Activated B cell treated with CpG ODN at 0.5 μM for 24 hours (primary cell): ENCODE measurements at regions not wholly inside any gene's neighbourhood (a gene's known extent, or its start where the extent isn't known, plus 50 kb on each side); places are given as distances from the start of the nearest gene placed in this dataset.
"Not testable (repeated sequence)": the region's sequence is repeated elsewhere in the genome, so short reads cannot be mapped to it uniquely, and the experiment has no call there.

ENCODE experiments used
- ATAC-seq: fragments of 200-7000 bp; cut with Tn5 transposase; one replicate; pipeline ENCODE4 v1.10.0; 2021; ENCODE audit warnings: low read depth, mild to moderate bottlenecking, moderate library complexity
- CTCF ChIA-PET: fragments of 350-600 bp; sonication (Branson Sonifier 250); formaldehyde crosslinking; loops from one replicate; lab custom pipeline; 2021; ENCODE audit warnings: antibody characterized with exemption; lab: Charles Lee
- POLR2A ChIA-PET: fragments of 350-600 bp; sonication (Branson Sonifier 250); formaldehyde crosslinking; loops from one replicate; lab custom pipeline; 2021; ENCODE audit warnings: antibody characterized with exemption; lab: Charles Lee
- DNase-seq: peaks from one replicate; pipeline ENCODE4 v3.0.0; 2022
- H3K27ac Mint-ChIP-seq: one replicate; pipeline ENCODE4 v1.8.0; 2020; ENCODE audit warnings: mixed read lengths
- H3K27me3 Mint-ChIP-seq: one replicate; pipeline ENCODE4 v1.8.0; 2021; ENCODE audit warnings: mixed read lengths
- H3K36me3 Mint-ChIP-seq: one replicate; pipeline ENCODE4 v1.8.0; 2021; ENCODE audit warnings: low read depth, mixed read lengths
- H3K4me1 Mint-ChIP-seq: one replicate; pipeline ENCODE4 v1.8.0; 2021; ENCODE audit warnings: mixed read lengths
- H3K4me3 Mint-ChIP-seq: one replicate; pipeline ENCODE4 v1.8.0; 2020; ENCODE audit warnings: mild to moderate bottlenecking, mixed read lengths
- H3K9me3 Mint-ChIP-seq: one replicate; pipeline ENCODE4 v1.8.0; 2020; ENCODE audit warnings: mixed read lengths
- CTCF ChIP-seq: fragments of 200-600 bp; IDR thresholded peaks from one replicate; pipeline ENCODE4 v1.8.0; 2022; ENCODE audit warnings: antibody characterized with exemption, mild to moderate bottlenecking
- intact Hi-C: fragments of 100-400 bp; cut with micrococcal nuclease; formaldehyde crosslinking; loops from one replicate; pipeline ENCODE4 v1.15.1; 2024

- Mint-ChIP-seq H3K27ac (no peak overlapping the region), H3K4me3 (no peak overlapping the region), H3K9me3 (no peaks in the 10 kb centered on the region), H3K27me3 (peaks cover 8% of the 10 kb centered on the region), H3K36me3 (no peaks in the 10 kb centered on the region), H3K4me1 (no peaks in the 10 kb centered on the region)
- TF ChIP-seq CTCF, result no peak
- CTCF ChIA-PET, result no interaction called here
- intact Hi-C loops, result no loop called here
- POLR2A ChIA-PET, result no interaction called here
- ATAC-seq (no peak), DNase-seq (no peak)
Measured at GRCh38 chr1:29683472-29683871, 447.1 kb downstream of the PTPRU start.

GRCh38 chr1:29682919-29683295, 446.6 kb downstream of the PTPRU start:
- Mint-ChIP-seq H3K27ac (no peak overlapping the region), H3K4me1 (no peaks in the 10 kb centered on the region), H3K36me3 (no peaks in the 10 kb centered on the region), H3K27me3 (peaks cover 8% of the 10 kb centered on the region), H3K9me3 (no peaks in the 10 kb centered on the region), H3K4me3 (no peak overlapping the region)
- CTCF ChIA-PET, result no interaction called here
- no peak for ATAC-seq
- intact Hi-C loops, result no loop called here
- no peak for TF ChIP-seq CTCF
- no peak for DNase-seq
- POLR2A ChIA-PET, result no interaction called here

DNA sequence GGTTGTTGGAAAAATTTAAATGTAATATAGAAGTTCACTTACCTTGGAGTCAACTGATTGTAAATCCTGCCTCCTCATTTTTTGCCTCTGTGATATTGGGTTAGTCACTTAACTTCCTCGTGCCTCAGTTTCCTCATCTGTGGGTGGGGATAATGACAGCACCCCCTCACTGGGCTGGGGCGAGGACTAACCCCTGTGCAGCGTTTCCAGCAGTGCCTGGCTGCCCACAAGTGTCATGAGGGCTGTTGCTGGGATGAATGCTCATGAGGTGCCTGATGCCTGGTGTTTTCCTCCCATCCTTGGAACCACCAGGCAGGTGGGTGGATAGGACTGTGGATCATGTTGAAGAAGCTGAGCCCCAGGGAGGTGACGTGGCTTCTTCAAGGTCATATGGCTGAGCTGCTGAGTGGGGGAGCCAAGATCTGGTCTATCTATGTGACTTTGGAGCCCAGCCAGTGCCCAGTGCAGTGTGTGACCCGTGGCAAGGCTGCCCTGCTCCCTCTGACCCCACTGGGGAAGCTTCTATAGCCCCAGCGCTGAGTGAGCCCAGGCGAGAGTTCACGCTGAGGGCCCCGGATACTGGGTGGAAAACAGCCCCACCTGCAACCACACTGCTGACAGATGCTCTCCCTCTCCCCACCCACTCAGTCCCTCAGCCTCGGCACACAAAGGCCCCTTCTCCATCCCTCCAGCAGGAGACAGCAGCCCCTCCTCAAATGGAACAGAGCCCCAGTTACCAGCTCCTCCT, 446.0 kb downstream of the PTPRU start:
- no peak overlapping the region for H3K27ac Mint-ChIP-seq
- ATAC-seq (no peak), DNase-seq (no peak)
- H3K9me3 Mint-ChIP-seq, result no peaks in the 10 kb centered on the region
- H3K4me1 Mint-ChIP-seq, result no peaks in the 10 kb centered on the region
- TF ChIP-seq CTCF, result no peak
- H3K36me3 Mint-ChIP-seq, result no peaks in the 10 kb centered on the region
- intact Hi-C loops, result no loop called here
- ChIA-PET POLR2A (no interaction called here), CTCF (no interaction called here)
- H3K4me3 Mint-ChIP-seq, result no peak overlapping the region
- peaks cover 8% of the 10 kb centered on the region for H3K27me3 Mint-ChIP-seq

- DNase-seq, intact Hi-C loops, H3K27me3 Mint-ChIP-seq, H3K9me3 Mint-ChIP-seq, ATAC-seq, CTCF ChIA-PET, H3K4me1 Mint-ChIP-seq, H3K27ac Mint-ChIP-seq, H3K36me3 Mint-ChIP-seq, H3K4me3 Mint-ChIP-seq, POLR2A ChIA-PET: not testable (repeated sequence)
Measured at GRCh38 chr1:29681416-29681815, 445.1 kb downstream of the PTPRU start.

- ATAC-seq (no peak), DNase-seq (no peak)
- Mint-ChIP-seq H3K36me3 (no peaks in the 10 kb centered on the region), H3K4me3 (no peak overlapping the region), H3K4me1 (no peaks in the 10 kb centered on the region), H3K27ac (no peak overlapping the region), H3K27me3 (peaks cover 2% of the 10 kb centered on the region), H3K9me3 (no peaks in the 10 kb centered on the region)
- POLR2A ChIA-PET, result no interaction called here
- no peak for TF ChIP-seq CTCF
- intact Hi-C loops, result no loop called here
- CTCF ChIA-PET, result no interaction called here
Measured at GRCh38 chr1:29679828-29680558, 443.7 kb downstream of the PTPRU start.
